HEK293 (cell line): ENCODE measurements at regions not wholly inside any gene's neighbourhood (a gene's known extent, or its start where the extent isn't known, plus 50 kb on each side); places are given as distances from the start of the nearest gene placed in this dataset.

Experiments
- FEZF1 ChIP-seq: fragments of 450-650 bp; formaldehyde crosslinking; IDR thresholded peaks from 2 replicates; pipeline ENCODE4 v1.5.1; 2016; ENCODE audit warnings: missing biosample characterization, missing genetic modification characterization
- GFI1B ChIP-seq: fragments of 450-650 bp; formaldehyde crosslinking; IDR thresholded peaks from 2 replicates; pipeline ENCODE4 v1.5.1; 2016; ENCODE audit warnings: missing biosample characterization, missing genetic modification characterization
- GLI4 ChIP-seq: fragments of 450-650 bp; formaldehyde crosslinking; IDR thresholded peaks from 2 replicates; pipeline ENCODE4 v1.5.1; 2016; ENCODE audit warnings: missing biosample characterization, missing genetic modification characterization
- PRDM10 ChIP-seq: fragments of 450-650 bp; formaldehyde crosslinking; IDR thresholded peaks from 2 replicates; pipeline ENCODE4 v1.5.1; 2016; ENCODE audit warnings: missing biosample characterization, missing genetic modification characterization
- PRDM6 ChIP-seq: fragments of 450-650 bp; formaldehyde crosslinking; IDR thresholded peaks from 2 replicates; pipeline ENCODE4 v1.5.1; 2017; ENCODE audit warnings: missing biosample characterization, missing genetic modification characterization
- REST ChIP-seq: fragments of 450-650 bp; formaldehyde crosslinking; IDR thresholded peaks from 2 replicates; pipeline ENCODE4 v1.5.1; 2016; ENCODE audit warnings: missing biosample characterization, missing genetic modification characterization
- SCRT2 ChIP-seq: fragments of 450-650 bp; formaldehyde crosslinking; IDR thresholded peaks from 2 replicates; pipeline ENCODE4 v1.5.1; 2016; ENCODE audit warnings: missing biosample characterization, missing genetic modification characterization
- TCF7L2 ChIP-seq: IDR thresholded peaks from 2 replicates; pipeline ENCODE4 v1.6.1; 2011; ENCODE audit warnings: low read depth, mild to moderate bottlenecking, inconsistent platforms, low read length, moderate library complexity, borderline replicate concordance
- WT1 ChIP-seq: fragments of 450-650 bp; formaldehyde crosslinking; IDR thresholded peaks from 2 replicates; pipeline ENCODE4 v1.5.1; 2016; ENCODE audit warnings: missing biosample characterization, missing genetic modification characterization
- ZBTB48 ChIP-seq: fragments of 450-650 bp; formaldehyde crosslinking; IDR thresholded peaks from 2 replicates; pipeline ENCODE4 v1.5.1; 2016; ENCODE audit warnings: missing biosample characterization, missing genetic modification characterization
- ZFP3 ChIP-seq: fragments of 450-650 bp; formaldehyde crosslinking; IDR thresholded peaks from 2 replicates; pipeline ENCODE4 v1.5.1; 2016; ENCODE audit warnings: low read depth, missing biosample characterization, missing genetic modification characterization
- ZFP37 ChIP-seq: fragments of 450-650 bp; formaldehyde crosslinking; IDR thresholded peaks from 2 replicates; pipeline ENCODE4 v1.5.1; 2016; ENCODE audit warnings: missing biosample characterization, missing genetic modification characterization
- ZFP41 ChIP-seq: fragments of 450-650 bp; formaldehyde crosslinking; IDR thresholded peaks from 2 replicates; pipeline ENCODE4 v1.5.1; 2016; ENCODE audit warnings: missing biosample characterization, missing genetic modification characterization, borderline replicate concordance
- ZNF10 ChIP-seq: fragments of 450-650 bp; formaldehyde crosslinking; IDR thresholded peaks from 2 replicates; pipeline ENCODE4 v1.5.1; 2017; ENCODE audit warnings: missing biosample characterization, missing genetic modification characterization
- ZNF114 ChIP-seq: fragments of 450-650 bp; formaldehyde crosslinking; IDR thresholded peaks from 2 replicates; pipeline ENCODE4 v1.5.0; 2017; ENCODE audit warnings: missing biosample characterization, missing genetic modification characterization
- ZNF157 ChIP-seq: fragments of 450-650 bp; formaldehyde crosslinking; IDR thresholded peaks from 2 replicates; pipeline ENCODE4 v1.5.1; 2016; ENCODE audit warnings: missing biosample characterization, missing genetic modification characterization
- ZNF211 ChIP-seq: fragments of 450-650 bp; formaldehyde crosslinking; IDR thresholded peaks from 2 replicates; pipeline ENCODE4 v1.5.1; 2016; ENCODE audit warnings: low read depth, missing biosample characterization, missing genetic modification characterization
- ZNF266 ChIP-seq: fragments of 450-650 bp; formaldehyde crosslinking; IDR thresholded peaks from 2 replicates; pipeline ENCODE4 v1.5.1; 2016; ENCODE audit warnings: missing biosample characterization, missing genetic modification characterization, low read depth
- ZNF274 ChIP-seq, 2 experiments: fragments of 200-500 bp in 1 of 2; fragments of 450-650 bp in 1 of 2; sonication (Bioruptor generic) in 1 of 2; formaldehyde crosslinking in 1 of 2; IDR thresholded peaks; 2 replicates each; pipeline versions ENCODE4 v1.5.1 to v1.6.1; 2014 to 2016; ENCODE audit warnings: borderline replicate concordance in 1 of 2, inconsistent platforms in 1 of 2, low read length in 1 of 2, missing biosample characterization in 1 of 2, missing genetic modification characterization in 1 of 2
- ZNF501 ChIP-seq: fragments of 450-650 bp; formaldehyde crosslinking; IDR thresholded peaks from 2 replicates; pipeline ENCODE4 v1.5.1; 2016; ENCODE audit warnings: missing biosample characterization, missing genetic modification characterization
- ZNF555 ChIP-seq: fragments of 450-650 bp; formaldehyde crosslinking; conservative IDR thresholded peaks from 2 replicates; pipeline ENCODE4 v1.5.1; 2017; ENCODE audit warnings: missing biosample characterization, mild to moderate bottlenecking, missing genetic modification characterization, inconsistent platforms
- ZNF596 ChIP-seq: fragments of 450-650 bp; IDR thresholded peaks from 2 replicates; pipeline ENCODE4 v1.5.0; 2018; ENCODE audit warnings: missing biosample characterization, mild to moderate bottlenecking, missing genetic modification characterization, moderate library complexity
- ZNF623 ChIP-seq: fragments of 450-650 bp; formaldehyde crosslinking; IDR thresholded peaks from 2 replicates; pipeline ENCODE4 v1.5.1; 2016; ENCODE audit warnings: missing biosample characterization, missing genetic modification characterization
- ZNF624 ChIP-seq: fragments of 450-650 bp; formaldehyde crosslinking; IDR thresholded peaks from 2 replicates; pipeline ENCODE4 v1.5.1; 2017; ENCODE audit warnings: missing biosample characterization, missing genetic modification characterization
- ZNF654 ChIP-seq: fragments of 450-650 bp; formaldehyde crosslinking; IDR thresholded peaks from 2 replicates; pipeline ENCODE4 v1.5.1; 2016; ENCODE audit warnings: low read depth, missing biosample characterization, missing genetic modification characterization
- ZNF664 ChIP-seq: fragments of 450-650 bp; formaldehyde crosslinking; IDR thresholded peaks from 2 replicates; pipeline ENCODE4 v1.5.1; 2016; ENCODE audit warnings: missing biosample characterization, missing genetic modification characterization
- ZNF701 ChIP-seq: fragments of 450-650 bp; formaldehyde crosslinking; IDR thresholded peaks from 2 replicates; pipeline ENCODE4 v1.5.1; 2016; ENCODE audit warnings: missing biosample characterization, missing genetic modification characterization
- ZNF768 ChIP-seq: fragments of 450-650 bp; formaldehyde crosslinking; IDR thresholded peaks from 2 replicates; pipeline ENCODE4 v1.5.1; 2018; ENCODE audit warnings: missing biosample characterization, mild to moderate bottlenecking, missing genetic modification characterization
- ZNF792 ChIP-seq: fragments of 450-650 bp; formaldehyde crosslinking; IDR thresholded peaks from 2 replicates; pipeline ENCODE4 v1.5.1; 2016; ENCODE audit warnings: missing biosample characterization, missing genetic modification characterization
- ZXDB ChIP-seq: fragments of 450-650 bp; formaldehyde crosslinking; IDR thresholded peaks from 2 replicates; pipeline ENCODE4 v1.5.1; 2016; ENCODE audit warnings: missing biosample characterization, missing genetic modification characterization

- TF ChIP-seq PRDM10: 0 out of 2 replicates have a peak, but pooled peaks have one; percentile 38
- TF ChIP-seq ZNF664 (tag by site-specific recombination): 0 out of 2 replicates have a peak, but pooled peaks have one; percentile 51
- no peak for TF ChIP-seq ZNF701 (tag by site-specific recombination)
- TF ChIP-seq REST (tag by site-specific recombination): no peak
- no peak for TF ChIP-seq WT1 (tag by site-specific recombination)
- TF ChIP-seq GFI1B (tag by site-specific recombination): no peak
- TF ChIP-seq ZNF114 (tag by site-specific recombination): no peak
- peak; percentile 63; the same call in 1 of the 2 replicates for TF ChIP-seq ZNF10 (tag by site-specific recombination)
- TF ChIP-seq PRDM6: peak; percentile 95
- no peak for TF ChIP-seq ZFP3 (tag by site-specific recombination)
- TF ChIP-seq ZNF211: no peak
- no peak for TF ChIP-seq ZNF792
- 0 out of 2 replicates have a peak, but pooled peaks have one; percentile 56 for TF ChIP-seq ZFP37 (tag by site-specific recombination)
- TF ChIP-seq ZFP41 (tag by site-specific recombination): no peak
- peak; percentile 51; the same call in 1 of the 2 replicates for TF ChIP-seq ZXDB (tag by site-specific recombination)
- TF ChIP-seq ZNF157 (tag by site-specific recombination): no peak
- TF ChIP-seq ZNF654 (tag by site-specific recombination): peak; percentile 12; the same call in 1 of the 2 replicates
- no peak for TF ChIP-seq ZNF274 (IDR thresholded peaks at IDR 0.05; ENCODE audit: low read length)
- TF ChIP-seq ZNF274 (tag by site-specific recombination; IDR thresholded peaks at IDR 0.05; ENCODE audit: borderline replicate concordance): no peak
- TF ChIP-seq ZNF624 (tag by site-specific recombination): no peak
- TF ChIP-seq ZNF768 (tag by site-specific recombination): no peak
- TF ChIP-seq ZNF501: no peak
- TF ChIP-seq SCRT2 (tag by site-specific recombination): no peak
- no peak for TF ChIP-seq ZNF596 (tag by site-specific recombination)
- no peak for TF ChIP-seq ZNF623 (tag by site-specific recombination)
- TF ChIP-seq FEZF1 (tag by site-specific recombination): 0 out of 2 replicates have a peak, but pooled peaks have one; percentile 56
- TF ChIP-seq ZNF555 (tag by site-specific recombination): no peak
- no peak for TF ChIP-seq TCF7L2
- 0 out of 2 replicates have a peak, but pooled peaks have one; percentile 41 for TF ChIP-seq ZBTB48 (tag by site-specific recombination)
- TF ChIP-seq ZNF266 (tag by site-specific recombination): no peak
- TF ChIP-seq GLI4 (tag by site-specific recombination): no peak
Observed at GRCh38 chr9:87206064-87206661, 258.9 kb upstream of the GAS1 start (continued).
